ENCODE measurements at regions not wholly inside any gene's neighbourhood (a gene's known extent, or its start where the extent isn't known, plus 50 kb on each side); places are given as distances from the start of the nearest gene placed in this dataset.

- TF ChIP-seq TAF1 (IDR thresholded peaks at IDR 0.05; ENCODE audit: low read depth) (no peak), MXI1 (conservative IDR thresholded peaks at IDR 0.05; ENCODE audit: poor library complexity, severe bottlenecking) (no peak), REST (IDR thresholded peaks at IDR 0.05; ENCODE audit: borderline replicate concordance) (no peak), RAD21 (conservative IDR thresholded peaks at IDR 0.05) (no peak), EP300 (conservative IDR thresholded peaks at IDR 0.05; ENCODE audit: poor library complexity, severe bottlenecking) (no peak), SMC3 (conservative IDR thresholded peaks at IDR 0.05; ENCODE audit: poor library complexity) (no peak)
- TF ChIP-seq, protein P1, sequence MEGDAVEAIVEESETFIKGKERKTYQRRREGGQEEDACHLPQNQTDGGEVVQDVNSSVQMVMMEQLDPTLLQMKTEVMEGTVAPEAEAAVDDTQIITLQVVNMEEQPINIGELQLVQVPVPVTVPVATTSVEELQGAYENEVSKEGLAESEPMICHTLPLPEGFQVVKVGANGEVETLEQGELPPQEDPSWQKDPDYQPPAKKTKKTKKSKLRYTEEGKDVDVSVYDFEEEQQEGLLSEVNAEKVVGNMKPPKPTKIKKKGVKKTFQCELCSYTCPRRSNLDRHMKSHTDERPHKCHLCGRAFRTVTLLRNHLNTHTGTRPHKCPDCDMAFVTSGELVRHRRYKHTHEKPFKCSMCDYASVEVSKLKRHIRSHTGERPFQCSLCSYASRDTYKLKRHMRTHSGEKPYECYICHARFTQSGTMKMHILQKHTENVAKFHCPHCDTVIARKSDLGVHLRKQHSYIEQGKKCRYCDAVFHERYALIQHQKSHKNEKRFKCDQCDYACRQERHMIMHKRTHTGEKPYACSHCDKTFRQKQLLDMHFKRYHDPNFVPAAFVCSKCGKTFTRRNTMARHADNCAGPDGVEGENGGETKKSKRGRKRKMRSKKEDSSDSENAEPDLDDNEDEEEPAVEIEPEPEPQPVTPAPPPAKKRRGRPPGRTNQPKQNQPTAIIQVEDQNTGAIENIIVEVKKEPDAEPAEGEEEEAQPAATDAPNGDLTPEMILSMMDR (IDR thresholded peaks at IDR 0.05; ENCODE audit: poor library complexity, severe bottlenecking) = no peak
These were observed 161.6 kb downstream of the TMEM38B start for GRCh38 chr9:105855987-105856386.

DNA sequence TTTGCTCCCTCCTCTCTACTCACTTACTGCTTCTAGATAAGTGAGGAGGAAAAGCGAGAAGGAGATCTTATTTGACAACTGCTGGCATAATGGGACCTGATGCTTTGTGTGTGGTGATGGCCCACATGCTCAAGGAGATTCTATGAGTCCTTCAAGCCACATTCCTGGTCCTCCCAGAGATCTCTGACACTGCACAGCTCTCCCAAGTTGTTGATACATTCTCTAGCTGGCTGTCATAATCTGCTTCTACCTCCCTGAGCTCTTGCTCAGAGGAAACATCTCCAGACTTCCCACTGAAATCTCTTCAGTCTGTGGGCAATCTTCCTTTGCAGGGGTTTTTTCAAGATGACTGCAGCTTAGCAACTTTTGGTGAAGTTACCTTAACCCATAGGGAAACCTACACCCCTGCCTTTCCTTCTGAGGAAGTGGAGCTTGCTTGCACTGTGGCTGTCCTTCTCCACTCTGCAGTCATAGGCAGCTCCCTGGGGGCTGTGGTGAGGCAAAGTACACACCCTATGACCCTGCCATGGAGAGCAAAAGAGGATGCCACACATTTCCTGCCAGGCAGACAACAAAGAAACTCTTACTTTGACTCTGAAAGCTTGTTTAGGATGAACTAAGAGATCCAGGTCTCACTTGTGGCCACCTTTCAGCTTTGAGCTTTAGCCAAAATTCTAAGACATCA, 163.8 kb downstream of the TMEM38B start:
- Histone ChIP-seq H3K27ac (ENCODE audit: low read length) (no peak overlapping the region), H3K9ac (ENCODE audit: low read length) (no peak overlapping the region), H4K20me1 (ENCODE audit: insufficient read depth) (no peaks in the 10 kb centered on the region), H3K4me2 (ENCODE audit: low read length) (no peak overlapping the region), H3K9me2 (ENCODE audit: insufficient read depth, low read length) (no peaks in the 10 kb centered on the region), H3K4me3 (ENCODE audit: low read length) (no peak overlapping the region), H3F3A (ENCODE audit: insufficient read depth, low read length, poor library complexity, severe bottlenecking) (no peaks in the 10 kb centered on the region), H3K9me3 (ENCODE audit: low read length) (no peaks in the 10 kb centered on the region), H2AFZ (ENCODE audit: low read depth, low read length) (no peak overlapping the region), H3K36me3 (ENCODE audit: insufficient read depth, low read length) (no peaks in the 10 kb centered on the region), H3K27me3 (ENCODE audit: insufficient read depth, low read depth, low read length) (no peaks in the 10 kb centered on the region), H3K79me2 (replicated peaks; ENCODE audit: insufficient read depth, low read length) (no peaks in the 10 kb centered on the region)
- TF ChIP-seq RAD21 (conservative IDR thresholded peaks at IDR 0.05) (no peak), EP300 (conservative IDR thresholded peaks at IDR 0.05; ENCODE audit: poor library complexity, severe bottlenecking) (no peak), EZH2 (IDR thresholded peaks at IDR 0.05; ENCODE audit: borderline replicate concordance, insufficient read depth, low read length, poor library complexity, severe bottlenecking) (no peak), SMC3 (conservative IDR thresholded peaks at IDR 0.05; ENCODE audit: poor library complexity) (no peak), REST (IDR thresholded peaks at IDR 0.05; ENCODE audit: borderline replicate concordance) (no peak), TAF1 (IDR thresholded peaks at IDR 0.05; ENCODE audit: low read depth) (no peak), MXI1 (conservative IDR thresholded peaks at IDR 0.05; ENCODE audit: poor library complexity, severe bottlenecking) (no peak), POLR2AphosphoS5 (IDR thresholded peaks at IDR 0.05) (no peak)
- TF ChIP-seq, protein P1 (IDR thresholded peaks at IDR 0.05; ENCODE audit: poor library complexity, severe bottlenecking) = no peak

More at GRCh38 chr9:105855987-105856386, 161.6 kb downstream of the TMEM38B start:
- Histone ChIP-seq H3K36me3 (ENCODE audit: insufficient read depth, low read length) (no peaks in the 10 kb centered on the region), H3K4me3 (ENCODE audit: low read length) (no peak overlapping the region), H3F3A (ENCODE audit: insufficient read depth, low read length, poor library complexity, severe bottlenecking) (no peaks in the 10 kb centered on the region), H2AFZ (ENCODE audit: low read depth, low read length) (no peak overlapping the region), H3K9me2 (ENCODE audit: insufficient read depth, low read length) (no peaks in the 10 kb centered on the region), H3K27me3 (ENCODE audit: insufficient read depth, low read depth, low read length) (no peaks in the 10 kb centered on the region), H4K20me1 (ENCODE audit: insufficient read depth) (no peaks in the 10 kb centered on the region), H3K4me2 (ENCODE audit: low read length) (no peak overlapping the region), H3K27ac (ENCODE audit: low read length) (no peak overlapping the region), H3K9ac (ENCODE audit: low read length) (no peak overlapping the region), H3K79me2 (replicated peaks; ENCODE audit: insufficient read depth, low read length) (no peaks in the 10 kb centered on the region), H3K9me3 (ENCODE audit: low read length) (no peaks in the 10 kb centered on the region)

All from neural cell (in vitro differentiated cells).